ENCODE measurements at regions not wholly inside any gene's neighbourhood (a gene's known extent, or its start where the extent isn't known, plus 50 kb on each side); places are given as distances from the start of the nearest gene placed in this dataset.

DNA sequence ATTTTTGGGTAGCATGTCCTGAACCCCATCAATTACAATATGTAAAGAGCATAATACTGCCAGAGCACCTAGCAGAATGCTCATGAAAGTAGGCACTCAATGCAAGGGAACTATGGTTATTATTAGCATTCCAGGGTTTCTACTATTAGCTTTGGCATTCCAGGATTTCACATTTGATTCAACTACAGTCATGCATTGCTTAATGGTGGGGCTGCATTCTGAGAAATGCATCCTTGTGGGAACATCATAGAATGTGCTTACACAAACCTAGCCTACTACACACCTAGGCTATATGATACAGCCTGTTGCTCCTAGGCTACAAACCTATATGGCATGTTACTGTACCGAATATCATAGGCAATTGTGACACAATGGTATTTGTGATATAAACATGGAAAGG is 247.8 kb downstream of the CD83 start:
- TF ChIP-seq, protein P1, sequence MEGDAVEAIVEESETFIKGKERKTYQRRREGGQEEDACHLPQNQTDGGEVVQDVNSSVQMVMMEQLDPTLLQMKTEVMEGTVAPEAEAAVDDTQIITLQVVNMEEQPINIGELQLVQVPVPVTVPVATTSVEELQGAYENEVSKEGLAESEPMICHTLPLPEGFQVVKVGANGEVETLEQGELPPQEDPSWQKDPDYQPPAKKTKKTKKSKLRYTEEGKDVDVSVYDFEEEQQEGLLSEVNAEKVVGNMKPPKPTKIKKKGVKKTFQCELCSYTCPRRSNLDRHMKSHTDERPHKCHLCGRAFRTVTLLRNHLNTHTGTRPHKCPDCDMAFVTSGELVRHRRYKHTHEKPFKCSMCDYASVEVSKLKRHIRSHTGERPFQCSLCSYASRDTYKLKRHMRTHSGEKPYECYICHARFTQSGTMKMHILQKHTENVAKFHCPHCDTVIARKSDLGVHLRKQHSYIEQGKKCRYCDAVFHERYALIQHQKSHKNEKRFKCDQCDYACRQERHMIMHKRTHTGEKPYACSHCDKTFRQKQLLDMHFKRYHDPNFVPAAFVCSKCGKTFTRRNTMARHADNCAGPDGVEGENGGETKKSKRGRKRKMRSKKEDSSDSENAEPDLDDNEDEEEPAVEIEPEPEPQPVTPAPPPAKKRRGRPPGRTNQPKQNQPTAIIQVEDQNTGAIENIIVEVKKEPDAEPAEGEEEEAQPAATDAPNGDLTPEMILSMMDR (IDR thresholded peaks at IDR 0.05) = no peak
- TF ChIP-seq POLR2AphosphoS5 (IDR thresholded peaks at IDR 0.05; ENCODE audit: low read depth, low read length) = no peak
